SK-N-SH treated with all-trans-retinoic acid at 6 μM for 48 hours (cell line): ENCODE measurements at regions not wholly inside any gene's neighbourhood (a gene's known extent, or its start where the extent isn't known, plus 50 kb on each side); places are given as distances from the start of the nearest gene placed in this dataset.

ENCODE experiments used
- BACH2 ChIP-seq: fragments of 250-450 bp; sonication (Bioruptor Pico); IDR thresholded peaks from 2 replicates; pipeline ENCODE4 v1.9.0; 2021; ENCODE audit warnings: mild to moderate bottlenecking, borderline replicate concordance
- CREB5 ChIP-seq: fragments of 250-450 bp; sonication (Bioruptor Pico); IDR thresholded peaks from 2 replicates; pipeline ENCODE4 v1.5.1; 2020; ENCODE audit warnings: low read depth, mild to moderate bottlenecking, moderate library complexity
- POU6F1 ChIP-seq: fragments of 250-450 bp; sonication (Bioruptor Pico); IDR thresholded peaks from 2 replicates; pipeline ENCODE4 v1.8.0; 2021; ENCODE audit warnings: low read depth, mild to moderate bottlenecking, moderate library complexity, borderline replicate concordance
- ZFP30 ChIP-seq: fragments of 450-650 bp; formaldehyde crosslinking; IDR thresholded peaks from 2 replicates; pipeline ENCODE4 v1.5.0; 2022; ENCODE audit warnings: mild to moderate bottlenecking, moderate library complexity
- ZNF70 ChIP-seq: fragments of 450-650 bp; formaldehyde crosslinking; IDR thresholded peaks from 2 replicates; pipeline ENCODE4 v1.5.0; 2020; ENCODE audit warnings: mild to moderate bottlenecking, moderate library complexity
- TF ChIP-seq, protein P1 (sequence below): fragments of 250-450 bp; sonication (Bioruptor Pico); IDR thresholded peaks from 2 replicates; pipeline ENCODE4 v1.8.0; 2020; ENCODE audit warnings: mild to moderate bottlenecking, moderate library complexity, borderline replicate concordance
- TF ChIP-seq, protein P2 (sequence below): fragments of 250-450 bp; sonication (Bioruptor Pico); IDR thresholded peaks from 2 replicates; pipeline ENCODE4 v1.5.0; 2020; ENCODE audit warnings: mild to moderate bottlenecking, moderate library complexity
- TF ChIP-seq, protein P3 (sequence below): fragments of 250-450 bp; sonication (Bioruptor Pico); IDR thresholded peaks from 2 replicates; pipeline ENCODE4 v1.5.1; 2021; ENCODE audit warnings: mild to moderate bottlenecking, moderate library complexity

- TF ChIP-seq, protein P1, sequence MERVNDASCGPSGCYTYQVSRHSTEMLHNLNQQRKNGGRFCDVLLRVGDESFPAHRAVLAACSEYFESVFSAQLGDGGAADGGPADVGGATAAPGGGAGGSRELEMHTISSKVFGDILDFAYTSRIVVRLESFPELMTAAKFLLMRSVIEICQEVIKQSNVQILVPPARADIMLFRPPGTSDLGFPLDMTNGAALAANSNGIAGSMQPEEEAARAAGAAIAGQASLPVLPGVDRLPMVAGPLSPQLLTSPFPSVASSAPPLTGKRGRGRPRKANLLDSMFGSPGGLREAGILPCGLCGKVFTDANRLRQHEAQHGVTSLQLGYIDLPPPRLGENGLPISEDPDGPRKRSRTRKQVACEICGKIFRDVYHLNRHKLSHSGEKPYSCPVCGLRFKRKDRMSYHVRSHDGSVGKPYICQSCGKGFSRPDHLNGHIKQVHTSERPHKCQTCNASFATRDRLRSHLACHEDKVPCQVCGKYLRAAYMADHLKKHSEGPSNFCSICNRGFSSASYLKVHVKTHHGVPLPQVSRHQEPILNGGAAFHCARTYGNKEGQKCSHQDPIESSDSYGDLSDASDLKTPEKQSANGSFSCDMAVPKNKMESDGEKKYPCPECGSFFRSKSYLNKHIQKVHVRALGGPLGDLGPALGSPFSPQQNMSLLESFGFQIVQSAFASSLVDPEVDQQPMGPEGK (CRISPR knock-in tag), result no peak
- TF ChIP-seq, protein P2, sequence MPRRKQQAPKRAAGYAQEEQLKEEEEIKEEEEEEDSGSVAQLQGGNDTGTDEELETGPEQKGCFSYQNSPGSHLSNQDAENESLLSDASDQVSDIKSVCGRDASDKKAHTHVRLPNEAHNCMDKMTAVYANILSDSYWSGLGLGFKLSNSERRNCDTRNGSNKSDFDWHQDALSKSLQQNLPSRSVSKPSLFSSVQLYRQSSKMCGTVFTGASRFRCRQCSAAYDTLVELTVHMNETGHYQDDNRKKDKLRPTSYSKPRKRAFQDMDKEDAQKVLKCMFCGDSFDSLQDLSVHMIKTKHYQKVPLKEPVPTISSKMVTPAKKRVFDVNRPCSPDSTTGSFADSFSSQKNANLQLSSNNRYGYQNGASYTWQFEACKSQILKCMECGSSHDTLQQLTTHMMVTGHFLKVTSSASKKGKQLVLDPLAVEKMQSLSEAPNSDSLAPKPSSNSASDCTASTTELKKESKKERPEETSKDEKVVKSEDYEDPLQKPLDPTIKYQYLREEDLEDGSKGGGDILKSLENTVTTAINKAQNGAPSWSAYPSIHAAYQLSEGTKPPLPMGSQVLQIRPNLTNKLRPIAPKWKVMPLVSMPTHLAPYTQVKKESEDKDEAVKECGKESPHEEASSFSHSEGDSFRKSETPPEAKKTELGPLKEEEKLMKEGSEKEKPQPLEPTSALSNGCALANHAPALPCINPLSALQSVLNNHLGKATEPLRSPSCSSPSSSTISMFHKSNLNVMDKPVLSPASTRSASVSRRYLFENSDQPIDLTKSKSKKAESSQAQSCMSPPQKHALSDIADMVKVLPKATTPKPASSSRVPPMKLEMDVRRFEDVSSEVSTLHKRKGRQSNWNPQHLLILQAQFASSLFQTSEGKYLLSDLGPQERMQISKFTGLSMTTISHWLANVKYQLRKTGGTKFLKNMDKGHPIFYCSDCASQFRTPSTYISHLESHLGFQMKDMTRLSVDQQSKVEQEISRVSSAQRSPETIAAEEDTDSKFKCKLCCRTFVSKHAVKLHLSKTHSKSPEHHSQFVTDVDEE, result no peak
- TF ChIP-seq ZFP30 (CRISPR knock-in tag) (no peak), ZNF70 (CRISPR knock-in tag) (no peak), BACH2 (no peak), CREB5 (CRISPR knock-in tag) (no peak), POU6F1 (no peak)
- TF ChIP-seq, protein P3, sequence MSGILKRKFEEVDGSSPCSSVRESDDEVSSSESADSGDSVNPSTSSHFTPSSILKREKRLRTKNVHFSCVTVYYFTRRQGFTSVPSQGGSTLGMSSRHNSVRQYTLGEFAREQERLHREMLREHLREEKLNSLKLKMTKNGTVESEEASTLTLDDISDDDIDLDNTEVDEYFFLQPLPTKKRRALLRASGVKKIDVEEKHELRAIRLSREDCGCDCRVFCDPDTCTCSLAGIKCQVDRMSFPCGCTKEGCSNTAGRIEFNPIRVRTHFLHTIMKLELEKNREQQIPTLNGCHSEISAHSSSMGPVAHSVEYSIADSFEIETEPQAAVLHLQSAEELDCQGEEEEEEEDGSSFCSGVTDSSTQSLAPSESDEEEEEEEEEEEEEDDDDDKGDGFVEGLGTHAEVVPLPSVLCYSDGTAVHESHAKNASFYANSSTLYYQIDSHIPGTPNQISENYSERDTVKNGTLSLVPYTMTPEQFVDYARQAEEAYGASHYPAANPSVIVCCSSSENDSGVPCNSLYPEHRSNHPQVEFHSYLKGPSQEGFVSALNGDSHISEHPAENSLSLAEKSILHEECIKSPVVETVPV, result no peak
These were observed 84.3 kb upstream of the PGRMC2 start for GRCh38 chr4:128371876-128372275.
